HG03565 (cell line): ENCODE measurements at regions not wholly inside any gene's neighbourhood (a gene's known extent, or its start where the extent isn't known, plus 50 kb on each side); places are given as distances from the start of the nearest gene placed in this dataset.

ENCODE experiments used
- ATAC-seq: cut with Tn5 transposase; IDR thresholded peaks from one replicate; pipeline ENCODE4 v1.9.1; 2021; ENCODE audit warnings: mild to moderate bottlenecking, moderate library complexity; ENCODE audit not compliant: unreplicated experiment

DNA sequence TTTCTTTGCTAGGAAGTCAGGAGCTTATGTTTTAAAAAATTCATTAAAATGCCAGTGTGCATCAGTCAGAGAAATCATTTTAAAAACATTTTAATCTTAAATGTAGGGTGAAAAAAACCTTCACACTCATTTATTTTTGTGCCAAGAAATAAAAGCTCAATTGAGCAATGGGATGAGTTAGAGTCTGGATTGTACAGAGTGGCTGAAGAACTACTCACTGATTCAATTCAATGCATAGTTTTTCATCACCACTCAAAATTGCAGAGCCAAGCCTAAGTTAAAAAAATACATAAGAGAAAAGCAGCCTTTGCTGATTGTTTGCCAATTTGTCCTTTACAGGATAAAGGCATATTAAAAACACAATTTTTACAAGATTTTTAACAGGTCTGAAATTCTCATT lies 168.2 kb upstream of the DMRTA1 start:
- no peak for ATAC-seq

DNA sequence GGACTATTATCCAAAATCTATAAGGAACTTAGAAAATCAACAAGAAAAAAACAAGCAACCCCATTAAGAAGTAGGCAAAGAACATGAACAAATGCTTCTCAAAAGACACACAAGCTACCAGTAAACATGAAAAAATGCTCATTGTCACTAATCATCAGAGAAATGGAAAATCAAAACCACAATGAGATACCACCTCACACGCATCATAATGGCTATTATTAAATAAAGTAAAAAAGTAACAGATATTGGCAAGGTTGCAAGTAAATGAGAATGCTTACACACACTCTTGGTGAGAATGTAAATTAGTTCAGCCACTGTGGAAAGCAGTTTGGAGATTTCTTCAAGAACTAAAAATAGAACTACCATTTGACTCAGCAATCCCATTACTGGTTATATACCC lies 167.0 kb upstream of the DMRTA1 start:
- ATAC-seq = no peak

DNA sequence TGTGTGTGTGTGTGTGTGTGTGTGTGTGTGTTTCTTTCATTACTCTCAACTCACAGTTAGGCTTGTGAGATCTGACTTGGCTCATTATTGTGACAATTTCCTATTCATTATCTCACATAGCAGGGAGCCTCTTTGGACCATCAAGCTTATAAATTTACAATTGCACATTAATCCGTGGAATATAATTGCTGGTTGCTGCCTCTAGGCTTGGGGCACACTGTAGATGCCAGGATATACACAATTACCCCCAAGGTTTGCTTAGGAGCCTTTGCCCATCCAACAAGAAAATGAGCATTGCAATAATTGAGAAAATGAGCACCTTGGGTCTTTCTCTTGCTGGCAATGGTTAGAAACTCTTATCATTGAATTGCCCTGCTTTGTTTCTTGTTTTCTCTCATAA lies 161.6 kb upstream of the DMRTA1 start:
- ATAC-seq = no peak

DNA sequence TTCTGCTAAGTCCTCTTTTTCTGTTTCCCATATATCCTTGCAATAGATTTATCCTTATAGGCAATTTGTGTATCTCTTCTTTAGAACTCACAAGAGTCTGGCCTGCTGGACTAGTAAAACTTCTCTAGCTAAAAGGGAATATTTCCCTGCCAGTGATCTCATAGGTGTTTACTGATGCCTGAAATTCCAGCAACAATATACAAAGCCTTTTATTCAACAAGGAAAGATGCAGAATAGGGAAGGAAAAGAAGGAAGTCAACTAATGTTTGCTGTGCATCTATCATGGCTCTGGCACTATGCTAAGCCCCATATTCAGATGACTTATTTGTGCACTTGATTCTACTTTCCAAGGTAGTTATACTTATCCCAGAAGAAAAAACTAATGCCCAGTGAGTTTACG lies 160.0 kb upstream of the DMRTA1 start:
- no peak for ATAC-seq

DNA sequence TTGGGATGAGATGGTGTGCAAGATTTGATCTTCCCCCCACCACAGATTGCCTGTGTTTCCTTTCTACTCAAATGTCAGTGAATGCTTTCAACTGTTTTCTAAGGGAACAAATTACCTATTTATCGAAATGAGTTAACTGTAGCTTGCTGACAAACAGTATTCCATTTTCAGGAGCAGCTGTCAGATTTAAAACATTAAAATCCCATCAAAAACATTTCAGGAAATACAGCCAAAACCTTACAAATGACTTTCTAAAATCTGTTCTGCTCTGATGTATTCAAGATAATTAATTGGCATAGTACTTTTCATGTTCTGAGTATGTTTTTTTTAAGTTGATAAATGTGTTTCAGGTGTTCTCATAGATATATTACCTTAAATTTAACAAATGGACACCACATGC lies 158.0 kb upstream of the DMRTA1 start:
- ATAC-seq = no peak

DNA sequence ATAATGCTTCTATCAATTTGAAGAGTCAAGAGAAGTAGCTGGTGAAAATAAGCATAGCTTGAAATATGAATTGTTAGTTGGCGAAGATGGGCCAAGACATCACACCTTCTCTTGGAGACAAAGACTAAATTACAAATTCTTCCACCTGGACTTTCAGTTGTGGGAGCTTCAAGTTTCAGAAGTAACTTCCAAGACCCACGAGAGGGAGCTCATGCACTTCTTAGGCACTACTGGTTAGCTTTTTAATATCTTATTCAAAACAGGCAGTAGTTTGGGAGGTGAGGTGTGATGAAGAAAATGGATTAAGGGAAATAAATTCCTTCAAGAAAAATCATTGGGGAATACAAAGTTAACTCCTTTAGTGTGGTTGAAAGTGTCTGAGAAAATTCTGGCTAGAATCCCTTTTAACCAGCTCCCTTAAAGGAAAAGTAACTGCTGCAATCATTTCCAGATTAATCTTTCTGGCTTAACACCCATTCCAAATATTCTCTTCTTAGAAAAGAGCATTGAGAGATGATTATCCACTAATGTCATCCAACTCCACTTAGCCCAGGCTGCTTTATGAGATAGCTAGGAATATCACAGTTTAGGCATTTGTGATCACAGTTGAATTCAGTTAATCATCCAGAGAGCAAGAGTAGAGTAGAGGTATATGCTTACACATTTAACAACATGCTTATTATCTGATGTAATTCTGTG lies 139.5 kb upstream of the DMRTA1 start:
- ATAC-seq = no peak

DNA sequence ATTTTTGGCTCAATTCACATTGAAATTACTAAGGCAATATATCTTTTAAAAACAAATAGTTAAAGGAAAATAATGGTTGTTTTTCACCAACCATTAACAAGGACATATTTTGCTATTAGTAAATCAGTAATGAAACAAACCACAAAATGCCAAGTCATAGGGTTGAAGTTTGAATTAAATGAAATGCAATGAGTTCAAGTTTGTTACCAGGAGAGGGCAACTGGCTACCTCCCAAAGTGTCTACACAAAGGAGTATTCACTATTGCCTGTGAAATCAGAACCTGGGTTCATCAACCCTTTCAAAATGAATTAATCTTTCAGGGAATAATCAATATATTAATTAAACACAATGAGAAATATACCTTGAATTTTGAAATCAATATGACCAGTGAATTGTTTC lies 138.4 kb upstream of the DMRTA1 start:
- ATAC-seq = no peak

DNA sequence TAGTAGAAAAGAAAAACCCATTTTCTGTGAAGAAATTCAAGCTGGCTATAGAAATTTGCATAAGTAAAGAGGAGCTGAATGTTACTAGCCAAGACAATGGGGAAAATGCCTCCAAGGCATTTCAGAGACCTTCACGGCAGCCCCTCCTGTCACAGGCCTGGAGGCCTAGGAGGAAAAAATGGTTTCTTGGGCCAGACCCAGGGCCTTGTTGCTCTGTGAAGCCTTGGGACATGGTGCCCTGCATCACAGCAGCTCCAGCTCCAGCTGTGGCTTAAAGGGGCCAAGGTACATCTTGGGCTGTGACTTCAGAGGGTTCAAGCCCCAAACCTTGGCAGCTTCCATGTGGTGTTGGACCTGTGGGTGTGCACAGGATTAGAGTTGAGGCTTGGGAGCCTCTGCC lies 130.0 kb upstream of the DMRTA1 start:
- no peak for ATAC-seq

DNA sequence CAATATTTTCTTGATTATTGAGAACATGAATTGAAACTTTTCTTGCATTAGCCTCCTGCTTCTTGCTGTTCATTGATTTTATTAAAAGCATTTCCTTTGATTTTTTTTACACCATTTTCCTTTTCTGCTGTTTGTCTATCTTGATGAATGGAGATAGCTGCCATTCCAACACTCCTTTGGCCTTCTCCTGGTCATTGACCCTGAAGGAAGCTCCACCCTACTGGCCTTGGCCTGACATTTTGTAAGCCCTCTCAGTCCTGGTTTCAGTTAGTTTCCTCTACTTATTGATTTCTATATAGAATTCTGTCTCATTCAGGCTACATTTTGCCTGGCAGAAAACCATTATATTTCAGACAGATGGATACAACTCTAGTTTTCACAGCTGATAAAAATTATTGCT lies 115.1 kb upstream of the DMRTA1 start:
- ATAC-seq = no peak

DNA sequence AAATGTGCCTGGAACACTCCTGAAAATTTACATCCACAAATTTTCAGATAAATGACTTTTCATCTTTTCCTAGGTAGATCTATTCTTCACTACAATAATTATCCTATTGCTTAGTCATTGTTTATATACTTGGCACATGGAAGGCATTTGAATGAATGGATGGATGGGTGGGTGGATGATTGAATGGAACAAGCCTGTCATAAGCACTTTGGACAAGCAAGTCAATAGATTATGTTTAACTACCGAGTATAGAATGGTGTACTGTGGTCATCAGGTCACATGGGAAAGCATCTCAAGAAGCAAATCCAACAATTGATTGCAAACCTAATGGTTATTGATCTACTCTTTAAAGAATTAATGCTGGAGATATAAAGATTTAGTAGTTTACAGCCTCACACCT lies 114.4 kb upstream of the DMRTA1 start:
- ATAC-seq = no peak

DNA sequence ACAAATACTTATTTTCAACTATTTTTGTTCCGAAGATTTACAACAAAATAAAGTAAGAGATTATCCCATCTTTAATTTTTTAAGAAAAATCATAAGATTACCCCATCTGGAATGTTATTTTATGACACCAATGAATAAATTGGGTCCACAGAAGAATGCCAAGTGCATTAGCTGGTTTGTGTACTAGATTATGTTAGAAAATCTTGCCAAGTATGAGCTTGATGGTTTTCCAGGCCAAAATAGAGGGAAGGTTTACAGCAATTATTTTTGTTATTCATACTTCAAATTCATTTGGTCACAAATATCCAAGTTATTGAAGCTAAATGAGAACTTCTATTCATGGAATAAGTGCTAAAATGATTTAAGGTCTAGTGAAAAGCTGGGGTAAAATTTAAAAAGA lies 109.4 kb upstream of the DMRTA1 start:
- ATAC-seq = no peak

DNA sequence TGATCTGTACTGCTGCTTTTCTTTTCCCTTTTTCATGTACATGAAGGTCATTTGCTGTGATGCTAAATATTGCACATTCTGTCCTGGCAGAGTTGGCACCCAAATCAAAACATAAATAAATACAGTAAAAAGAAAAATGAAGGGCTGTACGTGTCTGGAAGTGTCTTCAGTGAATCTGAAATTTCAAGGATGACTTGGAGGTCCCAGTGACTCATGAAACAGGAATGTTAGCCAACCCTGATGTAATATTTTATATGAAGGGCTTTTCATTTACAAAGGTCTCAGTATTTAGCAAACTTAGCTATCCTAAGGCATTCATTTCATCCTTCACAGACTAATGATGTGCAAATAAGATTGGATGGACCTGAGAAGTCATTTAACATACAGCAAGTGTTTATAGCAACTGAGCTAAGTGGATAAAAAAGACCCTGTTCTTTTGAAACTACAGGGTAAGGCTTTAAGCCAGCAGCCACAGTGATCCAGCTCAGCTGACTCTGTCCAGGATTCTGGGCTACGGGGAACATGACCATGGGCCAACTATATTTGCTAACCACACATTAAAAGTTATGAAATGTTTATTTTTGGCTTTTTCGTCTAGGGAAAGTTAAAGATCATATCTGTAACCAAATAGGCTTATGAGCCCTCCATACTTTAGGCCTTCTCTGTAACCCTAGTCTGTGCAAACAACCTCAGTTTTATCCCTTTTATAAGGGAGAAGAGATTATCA lies 104.0 kb upstream of the DMRTA1 start:
- ATAC-seq = no peak

DNA sequence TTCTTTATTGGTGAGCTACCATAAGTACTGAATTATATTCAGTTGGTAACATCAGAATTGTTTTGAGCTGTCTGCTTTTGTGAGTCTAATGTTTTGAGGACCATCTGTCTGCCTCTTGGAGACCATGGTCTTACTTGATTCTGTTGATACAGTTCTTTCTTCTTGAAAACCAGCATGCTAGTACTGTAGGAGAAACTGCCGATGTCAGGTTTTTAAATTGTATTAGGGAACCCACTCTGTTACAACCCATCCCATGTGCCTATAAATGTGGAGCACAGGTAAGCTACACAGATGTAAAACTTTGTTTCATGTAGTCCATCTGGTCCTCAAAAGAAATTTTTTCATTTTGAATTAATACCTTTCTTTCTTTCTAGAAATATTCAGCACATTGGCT lies 103.4 kb upstream of the DMRTA1 start:
- ATAC-seq = no peak

DNA sequence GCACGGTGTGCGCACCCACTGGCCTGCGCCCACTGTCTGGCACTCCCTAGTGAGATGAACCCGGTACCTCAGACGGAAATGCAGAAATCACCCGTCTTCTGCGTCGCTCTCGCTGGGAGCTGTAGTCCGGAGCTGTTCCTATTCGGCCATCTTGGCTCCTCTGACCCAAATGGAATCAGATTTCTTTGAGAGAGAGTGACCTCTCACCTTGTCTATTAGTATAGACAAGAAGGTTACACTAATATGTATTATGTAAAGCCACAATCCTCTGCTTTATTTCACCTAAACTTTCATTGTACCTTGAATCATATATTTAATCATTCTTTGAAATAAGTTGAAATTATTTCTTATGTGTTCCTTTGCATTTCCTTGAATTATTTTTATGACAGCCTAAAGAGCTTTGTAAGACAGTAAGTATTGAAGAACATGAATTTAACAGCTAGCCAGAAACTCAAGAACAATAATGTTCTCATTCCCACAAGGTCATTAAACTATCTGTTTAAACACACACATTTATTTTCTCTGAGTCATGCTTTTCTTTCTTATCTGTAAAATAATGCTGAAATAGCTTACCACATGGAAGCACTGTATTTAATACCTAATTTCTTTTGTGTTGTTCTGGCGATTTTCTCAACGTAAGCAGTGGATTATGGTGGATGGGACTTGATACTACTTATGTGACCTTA lies 91.8 kb upstream of the DMRTA1 start:
- no peak for ATAC-seq

DNA sequence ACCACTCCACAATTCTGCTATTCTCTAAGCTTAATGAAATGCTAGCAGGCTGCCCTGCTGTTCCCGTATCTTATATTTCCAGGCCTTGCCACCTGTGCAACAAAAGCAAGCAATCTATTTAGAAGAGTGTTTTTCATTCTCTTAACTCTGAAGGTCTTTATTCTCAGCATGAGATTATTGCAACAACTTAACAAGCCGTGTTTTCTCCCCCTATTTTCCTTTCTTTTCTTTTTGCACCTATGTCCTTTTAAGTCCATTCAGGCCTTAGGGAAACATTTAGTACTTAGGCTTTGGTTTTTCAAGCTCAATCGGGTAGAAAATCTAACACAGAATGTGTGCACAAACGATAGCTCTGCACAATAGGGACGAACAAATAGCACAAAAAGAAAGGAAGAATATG lies 89.6 kb upstream of the DMRTA1 start:
- ATAC-seq = no peak

DNA sequence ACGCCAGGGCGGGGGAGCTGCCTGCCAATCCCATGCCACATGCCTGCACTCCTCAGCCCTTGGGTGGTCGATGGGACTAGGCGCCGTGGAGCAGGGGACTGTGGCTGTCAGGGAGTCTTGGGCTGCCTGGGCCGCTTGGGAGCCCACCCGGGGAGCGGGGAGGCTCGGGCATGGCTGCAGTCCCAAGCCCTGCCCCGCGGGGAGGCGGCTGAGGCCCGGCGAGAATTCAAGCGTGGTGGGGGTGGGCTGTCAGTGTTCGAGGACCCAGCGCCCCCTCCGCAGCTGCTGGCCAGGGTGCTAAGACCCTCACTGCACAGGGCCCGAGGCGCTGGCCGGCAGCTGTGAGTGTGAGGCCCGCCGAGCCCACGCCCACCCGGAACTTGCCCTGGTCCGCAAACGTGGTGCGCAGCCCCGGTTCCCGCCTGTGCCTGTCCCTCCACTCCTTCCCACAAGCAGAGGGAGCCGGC lies 83.2 kb upstream of the DMRTA1 start:
- ATAC-seq = no peak

DNA sequence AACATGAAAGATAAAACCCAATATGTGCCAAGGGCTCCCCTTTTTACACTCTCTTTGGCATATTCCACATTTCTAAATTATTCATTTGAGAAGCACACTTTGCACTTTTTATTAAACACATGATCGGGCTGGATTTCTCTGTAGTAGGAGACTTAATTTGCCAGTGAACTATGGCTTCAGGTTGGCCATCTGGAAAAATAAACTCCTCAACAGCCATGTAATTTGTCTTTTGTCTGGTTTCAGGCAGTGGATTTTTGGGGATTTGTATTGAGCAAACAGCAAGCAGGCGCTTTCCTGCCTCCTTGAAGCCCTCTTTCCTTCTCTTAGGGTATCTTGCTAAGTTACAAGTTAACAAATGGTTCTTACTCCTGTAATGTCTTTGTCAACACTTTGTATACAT lies 73.0 kb upstream of the DMRTA1 start:
- ATAC-seq = no peak

DNA sequence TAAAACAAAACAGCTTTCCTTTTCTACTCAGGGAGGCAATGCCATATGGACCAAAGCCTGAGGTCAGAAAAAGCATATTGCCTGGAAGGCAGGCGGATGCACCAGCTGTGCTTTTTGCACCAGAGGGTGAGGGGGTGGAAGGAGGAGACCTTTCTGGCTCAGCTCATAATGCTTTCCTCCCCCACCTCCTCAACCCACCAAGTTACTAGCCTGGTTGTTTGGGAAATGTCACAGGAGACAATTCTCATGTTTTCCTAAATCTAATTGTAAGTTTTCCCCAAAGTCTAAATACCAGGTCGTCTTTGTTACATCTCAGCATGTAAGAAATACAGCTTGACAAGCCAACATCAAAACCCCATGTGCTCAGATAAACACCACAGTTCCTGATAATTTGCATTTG lies 72.6 kb upstream of the DMRTA1 start:
- ATAC-seq = no peak

DNA sequence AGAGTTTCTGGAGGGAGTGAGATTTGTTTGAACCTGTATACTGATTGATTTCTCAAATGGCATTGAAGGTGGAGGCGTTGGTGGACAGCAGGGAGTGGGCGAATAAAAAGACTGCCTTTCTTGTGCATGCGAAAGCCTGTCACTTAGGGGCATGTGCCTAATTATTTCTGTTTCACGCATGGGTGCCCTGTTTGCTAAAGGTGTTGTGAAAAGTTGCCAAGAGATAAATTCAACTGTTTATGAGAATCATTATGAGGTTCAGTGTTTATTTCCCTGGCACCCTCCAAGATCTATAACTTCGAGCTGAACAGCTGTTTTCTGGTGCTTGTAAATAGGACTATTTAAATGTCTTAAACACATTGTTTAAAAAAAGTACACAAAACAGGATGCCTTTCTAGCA lies 67.4 kb upstream of the DMRTA1 start:
- ATAC-seq = no peak

DNA sequence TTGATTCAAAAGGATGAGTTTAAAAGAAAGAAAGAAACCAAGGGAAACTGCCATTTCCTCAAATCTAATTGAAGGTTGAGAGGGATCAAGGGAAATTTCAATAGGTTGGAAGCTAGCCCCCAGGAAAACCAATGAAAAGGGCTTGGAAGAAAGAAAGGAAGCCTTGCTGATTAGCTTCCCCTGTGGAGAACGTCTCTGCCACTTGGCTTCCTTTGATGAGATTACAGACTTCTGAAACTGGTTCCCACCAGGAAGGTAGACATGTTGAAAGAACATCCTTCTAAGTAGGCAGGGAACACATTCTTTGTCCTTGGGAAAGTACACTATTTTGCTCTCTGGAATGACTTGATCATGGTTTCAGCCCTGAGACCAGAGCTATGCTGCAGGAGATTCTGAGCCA lies 65.5 kb upstream of the DMRTA1 start:
- ATAC-seq = no peak

DNA sequence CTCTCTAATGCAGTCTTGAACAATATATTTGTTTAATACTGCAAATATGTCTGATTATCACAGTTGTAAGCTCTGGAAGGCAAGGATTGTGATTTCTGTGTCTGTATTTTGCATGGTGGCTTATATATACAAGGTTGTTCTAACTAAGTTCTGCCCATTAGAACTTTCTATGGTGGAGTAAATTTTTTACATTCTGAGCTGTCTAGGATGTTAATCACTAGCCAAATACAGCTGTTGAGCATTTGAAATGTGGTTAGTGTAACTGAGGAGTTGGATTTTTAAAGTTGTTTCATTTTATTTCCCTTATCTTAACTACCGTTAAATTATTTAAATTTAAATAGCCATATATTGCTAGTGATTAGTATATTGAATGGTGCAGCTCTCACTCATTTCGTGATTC lies 64.3 kb upstream of the DMRTA1 start:
- no peak for ATAC-seq

DNA sequence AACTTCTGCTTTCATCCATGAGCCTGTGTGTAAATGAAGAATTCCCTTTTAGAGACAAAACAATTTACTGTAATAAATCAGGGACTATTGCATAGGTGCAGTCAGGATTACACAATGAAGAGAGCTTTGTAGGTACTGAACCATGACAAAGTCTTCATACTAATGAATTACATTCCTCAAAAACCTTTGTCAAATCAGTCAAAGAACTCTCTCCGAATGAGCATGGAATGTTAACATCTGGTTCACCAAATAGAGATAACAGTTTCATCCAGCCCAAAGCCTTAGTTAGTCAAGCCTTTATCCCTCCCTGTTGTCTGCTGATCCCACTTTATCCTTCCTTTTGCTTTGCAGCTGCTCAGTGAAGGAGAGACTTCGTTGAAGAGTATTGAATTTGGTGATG lies 62.9 kb upstream of the DMRTA1 start:
- ATAC-seq = no peak
